ENCODE measurements at regions not wholly inside any gene's neighbourhood (a gene's known extent, or its start where the extent isn't known, plus 50 kb on each side); places are given as distances from the start of the nearest gene placed in this dataset.
"Not testable (repeated sequence)": the region's sequence is repeated elsewhere in the genome, so short reads cannot be mapped to it uniquely, and the experiment has no call there.

GRCh38 chr16:13634959-13635358 lies 285.0 kb upstream of the ERCC4 start:
- ATAC-seq (ENCODE audit: poor library complexity) (no peak), DNase-seq (no peak)
- intact Hi-C loops (cut with DNase I): no loop called here

GRCh38 chr16:13638218-13638617 lies 281.7 kb upstream of the ERCC4 start:
- no peak for DNase-seq
- no peak for ATAC-seq (ENCODE audit: poor library complexity)
- intact Hi-C loops (cut with DNase I): no loop called here

GRCh38 chr16:13643412-13643811 lies 276.5 kb upstream of the ERCC4 start:
- ATAC-seq (ENCODE audit: poor library complexity) (no peak), DNase-seq (no peak)
- intact Hi-C loops (cut with DNase I): no loop called here

- intact Hi-C loops (cut with DNase I): no loop called here
- ATAC-seq (ENCODE audit: poor library complexity): no peak
- no peak for DNase-seq
Measured at GRCh38 chr16:13645601-13646245, 274.2 kb upstream of the ERCC4 start.

- intact Hi-C loops (cut with DNase I): no loop called here
- DNase-seq (no peak), ATAC-seq (ENCODE audit: poor library complexity) (no peak)
Measured at GRCh38 chr16:13660807-13661206, 259.1 kb upstream of the ERCC4 start.

GRCh38 chr16:13665876-13666275 lies 254.1 kb upstream of the ERCC4 start:
- intact Hi-C loops (cut with DNase I): no loop called here

GRCh38 chr16:13672196-13672595 lies 247.8 kb upstream of the ERCC4 start:
- intact Hi-C loops (cut with DNase I): no loop called here
- DNase-seq (no peak), ATAC-seq (ENCODE audit: poor library complexity) (no peak)

More at GRCh38 chr16:13665876-13666275, 254.1 kb upstream of the ERCC4 start:
- no peak for ATAC-seq (ENCODE audit: poor library complexity)
- DNase-seq: no peak

GRCh38 chr16:13680021-13680889 lies 239.7 kb upstream of the ERCC4 start:
- ATAC-seq (ENCODE audit: poor library complexity) (no peak), DNase-seq (no peak)
- intact Hi-C loops (cut with DNase I): no loop called here

- intact Hi-C loops (cut with DNase I): no loop called here
- no peak for DNase-seq
- ATAC-seq (ENCODE audit: poor library complexity): no peak
Measured at GRCh38 chr16:13684819-13685563, 235.0 kb upstream of the ERCC4 start.

- ATAC-seq (ENCODE audit: poor library complexity): no peak
- DNase-seq: no peak
- intact Hi-C loops (cut with DNase I): no loop called here
Measured at GRCh38 chr16:13696017-13696416, 223.9 kb upstream of the ERCC4 start.

GRCh38 chr16:13697013-13697412 lies 222.9 kb upstream of the ERCC4 start:
- intact Hi-C loops (cut with DNase I): no loop called here
- DNase-seq: no peak
- ATAC-seq (ENCODE audit: poor library complexity): no peak

GRCh38 chr16:13697568-13697967 lies 222.4 kb upstream of the ERCC4 start:
- no peak for ATAC-seq (ENCODE audit: poor library complexity)
- no peak for DNase-seq
- intact Hi-C loops (cut with DNase I): no loop called here

- intact Hi-C loops (cut with DNase I): no loop called here
- DNase-seq (no peak), ATAC-seq (ENCODE audit: poor library complexity) (no peak)
Measured at GRCh38 chr16:13702614-13703013, 217.3 kb upstream of the ERCC4 start.

GRCh38 chr16:13708347-13709120 lies 211.4 kb upstream of the ERCC4 start:
- no peak for ATAC-seq (ENCODE audit: poor library complexity)
- intact Hi-C loops (cut with DNase I): no loop called here

GRCh38 chr16:13718748-13719147 lies 201.2 kb upstream of the ERCC4 start:
- ATAC-seq (ENCODE audit: poor library complexity): no peak
- intact Hi-C loops (cut with DNase I): no loop called here

More at GRCh38 chr16:13708347-13709120, 211.4 kb upstream of the ERCC4 start:
- no peak for DNase-seq

GRCh38 chr16:13727943-13728342 lies 192.0 kb upstream of the ERCC4 start:
- ATAC-seq (ENCODE audit: poor library complexity) (no peak), DNase-seq (no peak)
- intact Hi-C loops (cut with DNase I): no loop called here

More at GRCh38 chr16:13718748-13719147, 201.2 kb upstream of the ERCC4 start:
- no peak for DNase-seq

GRCh38 chr16:13733561-13733960 lies 186.4 kb upstream of the ERCC4 start:
- DNase-seq (no peak), ATAC-seq (ENCODE audit: poor library complexity) (no peak)
- intact Hi-C loops (cut with DNase I): no loop called here

- ATAC-seq (ENCODE audit: poor library complexity); DNase-seq; intact Hi-C loops (cut with DNase I): not testable (repeated sequence)
Measured at GRCh38 chr16:13739621-13740373, 180.2 kb upstream of the ERCC4 start.
